ENCODE measurements at regions not wholly inside any gene's neighbourhood (a gene's known extent, or its start where the extent isn't known, plus 50 kb on each side); places are given as distances from the start of the nearest gene placed in this dataset.

GRCh38 chr15:62945760-62946159 is 96.8 kb upstream of the TPM1 start:
- TF ChIP-seq CTCF (IDR thresholded peaks at IDR 0.05; ENCODE audit: low read depth, low read length), result no peak
- no peak for TF ChIP-seq EZH2phosphoT487 (IDR thresholded peaks at IDR 0.05; ENCODE audit: low read depth)

All from OCI-LY3 (cell line).